ENCODE measurements at regions not wholly inside any gene's neighbourhood (a gene's known extent, or its start where the extent isn't known, plus 50 kb on each side); places are given as distances from the start of the nearest gene placed in this dataset.
"Not testable (repeated sequence)": the region's sequence is repeated elsewhere in the genome, so short reads cannot be mapped to it uniquely, and the experiment has no call there.

GRCh38 chrX:729101-729500, 98.5 kb downstream of the SHOX start:
- not testable (repeated sequence) for TF ChIP-seq CTCF, EP300, POLR2A (IDR thresholded peaks at IDR 0.05)
